Occipital lobe (tissue), 1 donor: ENCODE measurements at regions not wholly inside any gene's neighbourhood (a gene's known extent, or its start where the extent isn't known, plus 50 kb on each side); places are given as distances from the start of the nearest gene placed in this dataset.
"Not testable (repeated sequence)": the region's sequence is repeated elsewhere in the genome, so short reads cannot be mapped to it uniquely, and the experiment has no call there.

ENCODE experiments used
- DNase-seq: peaks from one replicate; lab custom pipeline; 2025; lab: John Stamatoyannopoulos, UW

DNA sequence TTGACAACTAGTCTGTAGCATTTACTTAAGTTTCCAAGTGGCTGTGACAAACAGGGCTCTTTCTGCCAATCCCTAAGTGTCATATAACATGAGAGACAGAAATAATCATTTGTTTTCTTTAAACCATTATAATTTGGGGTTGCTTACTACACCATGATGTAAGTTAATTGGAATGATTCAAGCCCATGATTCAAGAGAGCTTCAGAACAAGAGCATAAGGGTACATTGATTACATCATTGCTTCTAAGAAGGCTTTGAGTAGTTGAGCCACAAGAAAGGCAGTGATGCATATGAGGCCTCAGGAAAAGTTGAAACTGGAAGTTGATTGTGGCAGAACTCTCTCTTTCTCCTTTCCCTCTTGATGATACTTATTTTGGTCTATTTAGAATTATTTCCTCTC lies 444.0 kb downstream of the CCER1 start:
- DNase-seq: no peak

GRCh38 chr12:90504806-90505205 lies 450.2 kb downstream of the CCER1 start:
- DNase-seq: no peak

GRCh38 chr12:90502070-90502469 lies 452.9 kb downstream of the CCER1 start:
- DNase-seq: no peak

- DNase-seq: no peak
Observed at GRCh38 chr12:90501412-90501811, 453.6 kb downstream of the CCER1 start.

GRCh38 chr12:90499795-90500194 lies 455.2 kb downstream of the CCER1 start:
- DNase-seq: no peak

DNA sequence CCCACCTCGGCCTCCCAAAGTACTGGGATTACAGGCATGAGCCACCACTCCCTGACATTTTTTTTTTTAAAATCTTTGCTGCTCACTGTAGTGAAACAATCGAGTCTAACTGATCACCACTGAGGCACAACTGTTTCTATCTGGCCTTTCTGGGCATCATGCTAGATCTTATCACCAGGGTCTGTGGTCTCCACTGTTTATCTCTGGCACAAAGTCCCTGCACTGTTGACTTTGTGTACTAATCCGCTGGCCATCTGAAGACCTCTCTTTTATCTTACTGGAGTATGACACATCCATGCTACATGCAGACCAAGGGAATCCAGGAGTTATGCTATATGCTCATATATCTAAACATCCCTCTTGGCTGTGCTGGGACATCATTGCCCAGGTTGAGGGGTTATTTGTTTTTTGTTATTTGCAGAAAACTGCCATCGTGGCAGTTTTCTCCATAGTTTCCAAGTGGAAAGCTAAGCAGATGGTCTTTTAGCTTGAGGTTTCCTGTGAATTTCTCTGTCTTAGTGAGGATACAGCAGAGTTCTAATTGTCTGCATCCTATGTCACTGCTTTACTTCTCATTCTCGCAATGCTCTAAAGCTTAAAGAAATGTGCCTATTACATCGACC lies 456.9 kb downstream of the CCER1 start:
- DNase-seq: no peak

DNA sequence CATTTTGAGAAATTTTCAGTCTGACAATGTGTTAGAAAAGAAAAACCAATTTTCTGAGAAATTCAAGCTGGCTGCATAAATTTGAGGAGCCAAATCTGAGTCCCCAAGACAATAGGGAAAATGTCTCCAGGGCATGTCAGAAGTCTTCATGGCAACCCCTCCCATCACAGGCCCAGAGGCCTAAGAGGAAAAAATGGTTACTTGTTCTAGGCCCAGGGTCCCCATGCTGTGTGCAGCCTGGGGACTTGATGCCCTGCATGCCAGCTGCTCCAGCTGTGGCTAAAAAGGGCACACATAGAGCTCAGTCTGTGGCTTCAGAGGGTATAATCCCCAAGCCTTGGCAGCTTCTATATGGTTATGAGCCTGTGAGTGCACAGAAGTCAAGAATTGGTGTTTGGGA lies 464.6 kb downstream of the CCER1 start:
- DNase-seq: no peak

DNA sequence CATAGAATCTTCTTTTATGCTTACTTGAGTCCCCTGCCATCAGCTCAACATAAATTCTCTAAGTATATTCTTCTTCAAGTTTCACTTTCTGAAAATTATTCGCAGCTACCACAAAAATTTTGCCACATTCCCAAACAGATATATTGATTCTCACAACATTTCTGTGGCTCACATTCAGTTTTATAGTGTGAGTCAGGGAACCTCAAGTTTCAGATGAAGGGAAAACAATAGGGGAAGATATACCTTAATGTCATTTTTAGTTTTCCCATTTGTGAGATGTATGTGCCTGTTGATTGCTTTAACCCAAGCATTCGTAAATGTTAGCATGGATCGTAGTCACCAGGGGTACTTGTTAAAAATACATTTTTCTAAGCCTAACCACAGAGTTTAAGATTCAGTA lies 465.8 kb downstream of the CCER1 start:
- DNase-seq: no peak

DNA sequence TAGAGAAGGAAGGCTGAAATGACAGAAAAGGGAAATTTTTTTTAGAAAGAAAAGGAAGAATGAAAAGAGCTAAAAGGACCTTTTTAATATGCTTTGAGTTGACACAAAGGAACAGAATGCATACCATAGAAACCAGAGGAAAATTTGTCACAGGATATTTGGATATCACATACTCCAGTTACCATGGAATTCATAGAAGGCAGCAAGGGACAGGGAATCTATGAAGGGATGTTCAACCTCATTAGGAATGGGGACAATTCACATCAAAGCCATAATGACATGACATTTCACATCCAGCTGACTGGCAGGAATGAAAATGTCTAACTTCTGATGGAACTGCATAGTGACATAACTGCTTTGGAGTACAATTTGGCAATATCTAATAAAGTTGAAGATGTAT lies 469.4 kb downstream of the CCER1 start:
- DNase-seq: no peak

DNA sequence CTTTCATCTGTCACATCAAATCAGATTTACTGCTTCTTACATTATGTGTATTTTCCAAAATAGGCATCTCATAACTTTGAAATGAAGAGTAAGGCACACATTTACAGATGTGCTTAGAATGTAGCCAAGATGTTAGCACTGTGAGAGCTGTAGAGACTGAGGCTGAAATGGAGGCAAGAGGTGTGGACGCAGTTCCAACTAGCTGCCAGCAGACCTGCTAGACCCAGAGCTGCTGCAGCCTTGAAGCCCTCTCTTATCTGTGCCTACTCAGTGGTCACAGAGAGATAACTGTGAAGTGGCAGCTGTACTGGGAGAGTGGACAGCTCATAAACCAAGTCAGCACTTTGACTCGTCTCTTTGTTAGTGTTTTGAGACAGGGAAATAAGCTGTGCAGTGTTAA lies 470.9 kb downstream of the CCER1 start:
- no peak for DNase-seq

GRCh38 chr12:90481748-90482147 lies 473.2 kb downstream of the CCER1 start:
- no peak for DNase-seq

DNA sequence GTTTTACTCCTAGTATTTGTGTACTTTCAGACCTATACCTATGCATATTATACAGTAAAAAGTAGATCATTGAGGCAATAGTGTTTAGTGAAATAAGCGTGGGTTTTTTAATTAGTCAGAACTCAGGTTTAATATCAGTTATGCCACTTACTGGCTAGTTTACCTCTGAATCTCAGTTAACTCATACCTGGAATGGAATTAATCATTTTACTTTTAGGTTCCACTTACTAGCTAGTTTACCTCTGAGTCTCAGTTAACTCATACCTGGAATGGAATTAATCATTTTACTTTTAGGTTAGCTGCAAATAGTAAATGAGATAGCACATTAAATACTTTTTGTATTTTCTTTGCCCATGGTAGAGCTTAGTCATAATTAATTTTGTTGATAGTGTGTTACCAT lies 475.7 kb downstream of the CCER1 start:
- DNase-seq: no peak

GRCh38 chr12:90473831-90474230 lies 481.1 kb downstream of the CCER1 start:
- no peak for DNase-seq

- no peak for DNase-seq
Observed at GRCh38 chr12:90460681-90461080, 494.3 kb downstream of the CCER1 start.

DNA sequence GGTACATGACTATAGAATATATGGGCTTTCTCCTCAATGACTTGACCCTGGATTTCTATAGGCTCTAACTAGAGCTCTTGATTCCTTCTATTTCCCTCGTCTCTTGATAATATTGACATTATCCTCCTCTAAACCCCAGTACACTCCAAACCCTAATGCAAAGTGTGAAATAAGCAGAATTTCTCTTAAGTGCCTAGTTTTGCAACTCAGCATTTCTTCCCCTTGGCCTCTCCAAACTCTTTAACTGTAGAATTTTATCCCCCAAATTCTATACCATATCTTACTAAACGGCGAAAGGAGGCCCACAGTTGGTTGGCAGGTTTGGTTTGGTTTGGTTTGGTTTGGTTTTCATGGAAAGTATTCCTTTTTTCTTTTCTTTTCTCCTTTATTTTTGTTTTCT lies 498.7 kb downstream of the CCER1 start:
- DNase-seq: no peak

GRCh38 chr12:90455756-90456155 lies 499.2 kb downstream of the CCER1 start:
- DNase-seq: no peak

DNA sequence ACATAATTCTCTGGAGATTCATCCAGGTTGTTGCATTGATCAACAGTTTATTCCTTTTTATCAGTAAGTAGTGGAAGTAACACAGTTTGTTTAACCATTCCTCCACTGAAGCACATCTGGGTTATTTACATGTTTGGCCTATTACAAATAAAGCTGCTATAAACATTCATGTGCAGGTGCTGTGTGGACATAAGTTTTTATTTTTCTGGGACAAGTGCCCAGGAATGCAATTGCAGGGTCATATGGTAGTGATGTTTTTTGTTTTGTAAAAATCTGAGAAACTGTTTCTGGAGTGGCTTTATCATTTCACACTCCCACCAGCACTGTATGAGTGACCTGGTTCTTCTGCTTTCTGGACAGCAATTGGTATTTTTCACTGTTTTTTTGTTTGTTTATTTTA lies 505.4 kb downstream of the CCER1 start:
- DNase-seq: no peak

- not testable (repeated sequence) for DNase-seq
Observed at GRCh38 chr12:90443466-90443865, 511.5 kb downstream of the CCER1 start.

- no peak for DNase-seq
Observed at GRCh38 chr12:90441431-90441830, 513.5 kb downstream of the CCER1 start.

- no peak for DNase-seq
Observed at GRCh38 chr12:90428881-90429280, 526.1 kb downstream of the CCER1 start.

DNA sequence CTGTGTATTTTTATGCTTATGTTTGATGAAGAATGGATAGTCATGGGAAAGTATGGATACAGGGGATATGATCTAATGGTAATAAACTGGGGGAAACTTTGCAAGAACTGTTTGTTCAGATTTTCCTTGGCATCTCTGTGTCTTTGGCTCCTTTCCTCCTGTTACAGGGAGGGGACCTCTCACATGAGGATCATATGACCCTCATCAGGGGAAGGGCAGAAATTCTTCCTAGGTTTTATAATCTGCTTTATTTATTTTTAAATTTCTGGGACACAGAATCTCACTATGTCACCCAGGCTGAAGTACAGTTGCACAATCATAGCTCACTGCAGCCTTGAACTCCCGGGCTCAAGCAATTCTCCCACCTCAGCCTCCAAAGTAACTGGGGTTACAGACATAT lies 526.5 kb downstream of the CCER1 start:
- DNase-seq: no peak

- no peak for DNase-seq
Observed at GRCh38 chr12:90423965-90424364, 531.0 kb downstream of the CCER1 start.

GRCh38 chr12:90410962-90411361 lies 544.0 kb downstream of the CCER1 start:
- DNase-seq: no peak

DNA sequence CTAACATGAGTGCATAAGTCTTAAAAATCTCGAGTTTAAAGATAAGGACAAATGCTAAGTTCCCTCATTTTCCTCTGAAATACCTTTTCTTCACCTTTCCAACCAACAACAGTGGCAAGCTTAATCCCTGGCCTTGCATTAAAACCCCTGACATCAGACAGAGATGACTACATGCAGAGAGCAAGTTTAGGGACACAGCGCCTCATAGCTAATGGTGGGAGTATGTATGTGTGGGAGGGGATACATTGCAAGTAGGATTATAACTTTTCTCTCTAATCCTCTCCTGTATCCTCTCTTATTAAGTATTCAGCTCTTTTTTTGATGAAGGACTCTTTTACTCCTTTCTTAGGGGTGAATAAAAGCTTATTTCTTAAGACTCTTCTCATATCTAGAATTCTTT lies 547.1 kb downstream of the CCER1 start:
- no peak for DNase-seq
